Nucleus accumbens (tissue), 56 donors: ENCODE measurements at regions not wholly inside any gene's neighbourhood (a gene's known extent, or its start where the extent isn't known, plus 50 kb on each side); places are given as distances from the start of the nearest gene placed in this dataset.
"Not testable (repeated sequence)": the region's sequence is repeated elsewhere in the genome, so short reads cannot be mapped to it uniquely, and the experiment has no call there.

Source experiments
- DNase-seq, 56 donors: peaks; one replicate each; lab custom pipeline; 2025; lab: John Stamatoyannopoulos, UW

DNA sequence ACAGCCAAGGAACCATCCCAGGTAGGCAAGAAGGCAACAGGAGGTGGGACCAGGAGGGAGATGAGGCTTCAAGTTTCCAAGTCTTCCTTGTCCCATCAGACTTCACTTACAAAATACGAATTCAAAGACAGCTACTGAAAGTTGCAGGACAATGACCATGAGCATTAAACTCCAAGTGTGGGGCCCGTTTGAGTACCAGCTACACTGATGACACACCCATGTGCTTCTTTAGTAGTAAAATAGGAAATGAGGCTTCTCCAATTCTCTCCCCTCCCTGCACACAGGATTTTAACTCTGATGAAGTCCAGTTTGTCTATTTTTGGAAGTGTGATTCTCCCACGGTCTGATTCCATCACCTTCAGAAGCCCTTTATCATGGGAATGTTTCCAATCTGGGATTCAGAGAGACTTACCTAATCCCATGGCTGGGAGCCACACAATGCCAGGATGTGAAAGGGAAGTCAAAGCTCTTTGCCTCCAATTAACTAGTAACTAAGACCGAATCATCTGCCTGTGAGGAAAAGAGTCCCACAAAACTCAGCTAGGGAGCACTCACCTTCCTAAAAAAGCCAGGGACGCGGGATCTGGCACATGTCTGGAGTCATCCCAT is 222.8 kb upstream of the MSX2 start:
- no peak for DNase-seq

DNA sequence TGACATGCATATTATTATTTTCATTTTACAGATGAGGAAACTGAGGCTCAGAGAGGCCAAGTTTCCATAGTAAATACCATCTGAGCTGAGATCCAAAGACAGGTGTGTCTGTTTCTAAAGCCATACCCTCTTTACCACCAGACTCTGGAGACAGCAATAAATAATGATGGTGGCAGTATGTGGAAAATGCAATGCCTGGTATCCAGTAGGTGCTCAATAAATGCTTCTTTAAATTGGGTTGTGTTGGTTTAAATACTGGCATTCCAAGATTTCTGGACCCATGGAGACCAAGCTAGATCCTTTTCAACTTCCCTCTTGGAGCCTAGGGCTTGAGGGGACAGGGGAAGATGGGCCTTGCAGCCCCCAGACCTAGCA is 221.3 kb upstream of the MSX2 start:
- DNase-seq = peak in 1 of 56 donors; percentile 59

DNA sequence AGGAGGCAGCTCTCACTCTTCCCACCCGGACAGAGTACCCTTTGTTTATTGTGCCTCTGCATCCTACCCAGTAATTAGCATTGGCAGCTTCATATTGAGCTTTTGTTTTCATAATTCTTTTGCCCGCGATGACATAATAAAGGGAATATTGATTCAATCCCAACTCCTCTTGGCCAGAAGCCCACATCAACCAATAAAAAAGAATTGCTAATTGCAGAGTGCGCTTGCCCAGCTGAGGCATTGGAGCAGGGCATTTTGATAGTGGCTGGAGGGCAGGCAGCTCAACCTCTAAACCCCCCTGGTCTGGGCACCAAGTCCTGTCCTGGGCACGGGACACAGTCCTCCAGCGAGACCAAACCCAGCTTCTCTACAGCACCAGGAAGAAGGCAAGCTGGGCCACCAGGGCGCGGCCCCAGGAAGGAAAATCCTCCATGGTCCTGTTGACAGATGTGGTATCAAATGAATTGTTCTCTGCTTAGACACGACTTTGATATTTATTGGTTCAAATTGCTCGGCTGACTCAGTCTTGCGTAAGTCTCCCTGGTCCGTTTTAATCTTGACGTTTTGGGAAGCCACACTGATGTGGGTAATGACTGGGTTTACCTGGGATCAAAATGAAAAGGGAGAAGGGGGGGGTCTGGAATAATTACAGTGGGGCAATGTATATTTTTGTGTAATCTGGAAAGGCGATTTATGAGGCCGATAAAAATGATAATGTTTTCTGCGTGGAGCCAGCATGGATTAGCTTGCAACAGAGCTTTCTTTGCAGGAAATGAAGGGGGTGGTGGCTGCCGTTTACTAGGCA is 220.7 kb upstream of the MSX2 start:
- DNase-seq = peak in 50 of 56 donors; percentile 27 to 89 (median 68)

GRCh38 chr5:174504266-174504726 is 220.1 kb upstream of the MSX2 start:
- DNase-seq = peak in 11 of 56 donors; percentile 4 to 31 (median 12)

GRCh38 chr5:174505621-174506020 is 218.8 kb upstream of the MSX2 start:
- no peak for DNase-seq

- not testable (repeated sequence) for DNase-seq
Measured at GRCh38 chr5:174510782-174511453, 213.5 kb upstream of the MSX2 start.

DNA sequence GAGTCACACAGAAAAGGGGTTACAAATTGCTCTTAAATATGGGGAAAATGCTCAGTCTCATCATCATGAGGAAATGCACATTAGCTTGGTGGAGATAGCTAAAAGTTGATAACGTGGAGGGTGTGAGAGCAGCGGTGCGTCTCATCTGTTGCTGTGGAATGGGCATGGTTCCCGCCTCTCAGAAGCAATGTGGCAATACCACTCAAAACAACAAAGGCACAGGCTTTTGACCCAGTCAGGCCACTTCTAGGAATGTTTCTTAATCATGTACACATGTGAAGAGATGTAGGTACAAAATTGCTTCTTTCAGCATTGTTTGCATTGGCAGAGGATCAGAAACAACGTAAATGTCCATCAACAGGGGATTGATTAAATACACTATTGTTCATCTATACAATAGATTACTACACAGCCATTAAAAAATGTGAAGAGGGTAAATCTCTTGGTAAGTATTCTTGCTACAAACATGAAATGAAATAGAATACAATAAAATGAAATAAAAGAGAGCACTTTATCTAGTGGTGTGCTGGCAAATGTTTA is 212.6 kb upstream of the MSX2 start:
- no peak for DNase-seq

GRCh38 chr5:174514325-174514724 is 210.1 kb upstream of the MSX2 start:
- DNase-seq = no peak

DNA sequence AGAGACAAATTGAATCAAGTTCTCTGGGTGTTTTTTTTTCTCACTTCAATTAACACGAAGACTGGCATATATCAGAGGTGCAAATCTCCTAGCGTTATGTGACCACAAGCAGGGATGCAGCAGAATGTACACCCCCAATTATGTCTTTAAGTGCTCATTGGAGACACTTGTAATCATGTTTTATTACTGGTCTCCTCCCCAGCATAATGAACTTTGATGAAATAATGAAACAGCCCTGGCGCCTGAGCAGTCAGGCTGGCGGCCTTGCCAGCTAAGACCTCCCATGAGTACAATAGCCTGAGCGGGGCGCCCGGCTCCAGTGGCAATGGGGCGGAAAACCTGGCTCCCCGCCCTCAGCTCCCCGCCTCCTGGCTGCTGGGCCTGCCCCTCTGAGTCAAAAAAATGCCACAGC is 209.4 kb upstream of the MSX2 start:
- DNase-seq = peak in 23 of 56 donors; percentile 4 to 64 (median 24)

- DNase-seq = no peak
Measured at GRCh38 chr5:174516741-174517140, 207.6 kb upstream of the MSX2 start.

DNA sequence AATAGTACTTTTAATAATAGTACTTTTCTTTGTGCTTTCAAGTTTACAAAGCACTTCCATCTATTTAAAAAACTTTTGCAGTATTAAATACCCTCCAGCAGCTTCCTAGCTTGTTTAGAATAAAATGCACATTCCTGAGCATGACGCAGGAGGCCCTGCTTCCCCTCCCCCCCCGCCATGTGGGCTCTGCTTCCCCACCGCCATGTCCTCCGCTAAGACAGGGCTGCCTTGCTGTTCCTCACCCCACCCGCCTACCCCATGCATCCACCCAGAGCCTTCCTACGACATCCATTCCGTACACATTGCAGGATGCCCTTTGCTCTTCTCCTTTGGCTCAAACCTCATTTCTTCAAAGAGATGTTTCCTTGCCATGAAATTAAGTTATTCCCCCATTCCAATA is 205.9 kb upstream of the MSX2 start:
- DNase-seq = no peak

DNA sequence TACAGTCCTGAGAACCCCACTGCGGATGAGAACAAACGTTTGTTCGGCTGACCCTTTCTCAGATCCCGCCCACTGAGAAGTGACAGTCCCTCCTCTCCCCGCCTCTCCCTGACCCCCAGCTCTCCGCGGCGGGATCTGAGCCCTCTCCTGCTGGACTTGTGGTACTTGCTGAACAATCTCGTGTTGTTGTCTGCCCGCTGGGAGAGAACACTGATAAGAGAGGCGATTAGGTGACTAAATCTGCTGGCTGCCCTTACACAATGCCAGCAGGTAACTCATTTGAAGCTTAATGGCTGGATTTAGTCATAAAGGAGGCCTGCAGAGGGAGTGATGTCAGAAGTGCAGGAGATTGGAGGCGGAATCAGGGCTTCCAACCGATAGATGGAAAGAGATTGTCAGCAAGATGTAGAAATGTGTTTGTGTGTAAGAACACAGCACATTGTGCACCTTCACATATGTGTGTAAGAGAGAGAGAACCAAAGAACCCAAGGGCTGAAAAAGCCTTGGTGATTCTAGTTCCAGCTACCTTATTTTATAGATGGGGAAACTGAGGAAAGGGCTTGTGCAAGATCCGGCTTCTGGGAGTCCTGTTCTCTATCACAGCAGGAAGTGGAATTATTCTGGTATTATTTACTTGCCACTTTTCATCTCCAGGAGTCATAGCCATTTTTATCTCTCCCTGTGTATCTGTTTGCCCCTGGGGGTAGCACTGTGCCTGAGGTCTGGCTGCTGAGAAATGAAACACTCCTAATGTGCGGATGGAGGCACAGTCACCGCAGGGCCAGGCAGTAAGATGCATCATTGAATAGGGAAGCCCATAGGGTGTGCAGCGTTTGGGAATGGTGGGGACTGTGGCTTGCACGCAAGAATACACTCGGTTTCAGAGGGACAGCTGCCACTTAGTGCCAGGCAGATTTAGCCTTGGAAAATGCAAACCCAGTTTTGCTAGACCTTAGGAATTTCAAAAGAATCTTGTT is 203.7 kb upstream of the MSX2 start:
- peak in 9 of 56 donors; percentile 5 to 43 (median 14) for DNase-seq

DNA sequence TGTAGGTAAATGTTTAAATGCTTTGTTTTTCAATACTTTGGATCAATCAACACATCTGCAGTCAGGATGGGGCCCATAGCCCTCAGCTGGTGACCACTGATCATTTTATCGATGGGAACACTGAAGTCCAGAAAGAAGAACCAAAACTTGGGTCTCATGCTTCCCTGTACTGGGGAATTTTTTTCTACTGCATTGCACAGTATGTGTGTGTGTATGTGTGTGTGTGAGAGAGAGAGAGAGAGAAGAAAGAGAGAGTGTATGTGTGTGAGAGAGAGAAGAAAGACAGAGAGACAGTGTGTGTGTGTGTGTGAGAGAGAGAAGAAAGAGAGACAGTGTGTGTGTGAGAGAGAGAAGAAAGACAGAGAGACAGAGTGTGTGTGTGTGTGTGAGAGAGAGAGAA is 202.9 kb upstream of the MSX2 start:
- DNase-seq = no peak

GRCh38 chr5:174522480-174523260 is 201.7 kb upstream of the MSX2 start:
- DNase-seq = no peak

- no peak for DNase-seq
Measured at GRCh38 chr5:174523311-174524071, 200.9 kb upstream of the MSX2 start.

DNA sequence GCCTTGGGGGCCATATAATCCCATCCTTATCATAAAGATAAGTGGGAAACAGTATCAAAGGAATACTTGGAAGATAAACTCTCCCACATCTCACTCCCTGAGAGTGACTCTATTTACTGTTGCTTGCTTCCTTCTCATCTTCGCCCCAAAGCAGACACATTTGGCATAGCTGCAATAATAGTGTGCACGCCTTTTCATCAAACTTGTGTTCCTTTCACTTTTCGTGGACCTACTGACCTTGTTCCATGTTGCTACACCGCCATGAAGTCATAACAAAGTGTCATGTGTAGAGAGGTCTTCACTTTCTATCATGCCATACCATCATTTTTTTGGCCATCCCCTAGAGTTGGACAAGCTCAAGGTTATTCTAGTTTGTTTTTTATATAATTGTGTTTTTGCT is 200.0 kb upstream of the MSX2 start:
- DNase-seq = no peak

DNA sequence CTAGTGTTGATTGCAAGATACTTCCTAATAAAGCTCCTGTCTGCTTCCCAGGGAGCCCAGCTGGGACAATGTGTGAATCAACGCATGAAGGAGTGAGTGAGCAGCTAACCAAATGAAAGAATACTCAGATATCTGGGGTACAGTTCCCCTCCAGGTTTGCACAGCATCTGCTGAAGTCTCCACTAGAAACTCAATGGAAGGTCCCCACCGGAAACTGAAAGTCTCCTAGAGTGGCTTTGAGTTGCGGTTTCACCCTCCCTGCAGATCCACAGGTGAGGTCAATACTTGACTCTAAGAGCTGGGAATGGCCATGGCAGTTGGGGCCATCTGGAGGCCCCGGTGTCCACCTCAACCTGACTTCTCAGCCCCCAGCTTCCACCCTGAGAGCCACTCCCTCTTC is 198.2 kb upstream of the MSX2 start:
- no peak for DNase-seq

DNA sequence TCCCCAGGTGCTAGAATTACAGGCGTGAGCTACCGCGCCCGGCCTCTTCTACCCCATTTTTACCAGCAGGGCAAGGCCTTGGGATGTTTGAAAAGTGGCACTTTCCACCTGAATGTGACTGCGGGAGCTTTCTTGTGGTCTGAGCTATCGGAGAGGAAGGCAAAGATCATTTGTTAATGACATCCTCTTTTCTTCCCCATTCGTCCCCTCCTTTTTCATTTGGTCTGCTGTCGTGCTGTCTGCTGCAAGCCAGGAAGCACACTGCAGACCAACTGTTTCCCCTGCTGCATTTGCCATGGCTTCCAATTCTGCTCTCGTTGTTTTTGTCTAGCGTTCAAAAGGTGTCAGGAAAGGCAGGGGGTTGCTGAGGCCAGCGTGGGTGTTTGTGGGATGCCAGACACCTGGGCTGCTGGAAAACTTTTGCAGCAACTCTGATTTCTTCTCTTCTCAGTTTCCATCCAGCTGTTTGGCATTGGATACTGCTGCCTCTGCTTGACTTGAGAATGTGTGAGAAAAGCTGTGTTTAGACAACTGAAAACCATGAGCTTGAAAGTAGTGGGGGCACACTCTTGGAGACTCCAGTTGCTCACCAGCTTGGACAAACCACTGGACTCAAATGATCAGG is 196.4 kb upstream of the MSX2 start:
- DNase-seq = no peak
